Spleen (tissue), 11 donors: ENCODE measurements at regions not wholly inside any gene's neighbourhood (a gene's known extent, or its start where the extent isn't known, plus 50 kb on each side); places are given as distances from the start of the nearest gene placed in this dataset.

Experiments
- DNase-seq: peaks from one replicate; pipeline ENCODE4 v3.0.0-alpha.2; 2020
- H3K27ac ChIP-seq, 8 donors: fragments of 200-600 bp; sonication (generic) in 7 of 8; 1 replicate in 4 of 8; 2 replicates in 4 of 8; pipeline versions ENCODE4 v1.5.0 to v1.8.0; 2016 to 2021; ENCODE audit warnings: inconsistent platforms in 4 of 8, mild to moderate bottlenecking in 4 of 8, moderate library complexity in 1 of 8
- H3K27me3 ChIP-seq, 7 donors: fragments of 200-600 bp; sonication (generic) in 6 of 7; replicated peaks in 1 of 7; 1 replicate in 4 of 7; 2 replicates in 3 of 7; pipeline versions ENCODE4 v1.5.0 to v1.8.0; 2016 to 2021; ENCODE audit warnings: inconsistent platforms in 3 of 7, mild to moderate bottlenecking in 1 of 7
- H3K36me3 ChIP-seq, 6 donors: fragments of 200-600 bp; sonication (generic) in 5 of 6; 1 replicate in 4 of 6; 2 replicates in 2 of 6; pipeline versions ENCODE4 v1.5.0 to v1.8.0; 2016 to 2021; ENCODE audit warnings: inconsistent platforms in 2 of 6
- H3K4me1 ChIP-seq, 6 donors: fragments of 200-600 bp; sonication (generic) in 5 of 6; 1 replicate in 3 of 6; 2 replicates in 3 of 6; pipeline versions ENCODE4 v1.5.0 to v1.8.0; 2016 to 2021; ENCODE audit warnings: inconsistent platforms in 3 of 6
- H3K4me3 ChIP-seq, 8 donors: fragments of 200-600 bp; sonication (generic) in 7 of 8; 1 replicate in 4 of 8; 2 replicates in 4 of 8; pipeline versions ENCODE4 v1.5.0 to v1.8.0; 2016 to 2021; ENCODE audit warnings: inconsistent platforms in 4 of 8, mild to moderate bottlenecking in 4 of 8, moderate library complexity in 2 of 8
- H3K9me3 ChIP-seq, 8 donors: fragments of 200-600 bp; sonication (generic) in 7 of 8; 1 replicate in 4 of 8; 2 replicates in 4 of 8; pipeline versions ENCODE4 v1.5.0 to v1.8.0; 2016 to 2021; ENCODE audit warnings: inconsistent platforms in 4 of 8
- POLR2A ChIP-seq, 3 donors: fragments of 450-650 bp; IDR thresholded peaks; one replicate each; pipeline ENCODE4 v1.5.1; 2017; ENCODE audit warnings: antibody characterized with exemption in 3 of 3, mild to moderate bottlenecking in 1 of 3
- POLR2AphosphoS5 ChIP-seq, 3 donors: sonication (generic); formaldehyde crosslinking; IDR thresholded peaks; one replicate each; pipeline ENCODE4 v1.5.1; 2017; ENCODE audit warnings: antibody characterized with exemption in 3 of 3
- WGBS, 5 donors: extraction: QIAGEN DNeasy Blood & Tissue Kit in 3 of 5; methylation state at CpG; one replicate each; pipeline versions ENCODE4 v1.1.5 to v1.1.7; 2013 to 2018; 5-methylcytosine and 5-hydroxymethylcytosine counted together
- intact Hi-C: fragments of 100-400 bp; cut with DNase I; formaldehyde crosslinking; loops from one replicate; pipeline ENCODE4 v1.15.0; 2023; ENCODE audit warnings: low total_unique reads
- TF ChIP-seq, protein P1 (sequence below), 11 experiments: fragments of 200-600 bp in 7 of 11; fragments of 450-650 bp in 4 of 11; sonication (generic) in 4 of 11; IDR thresholded peaks in 8 of 11; conservative IDR thresholded peaks in 3 of 11; 1 replicate in 7 of 11; 2 replicates in 4 of 11; pipeline versions ENCODE4 v1.4.0 to v1.8.0; 2016 to 2021; ENCODE audit warnings: antibody characterized with exemption in 11 of 11, inconsistent platforms in 4 of 11, mild to moderate bottlenecking in 1 of 11
- donor health status: healthy with polysubstance abuse.
- donor health status: DM: no; HTN: no; CAD: no; lungs with moderate emphysema.
- donor health status: DM: no; HTN: no; CAD: no.
- donor health status: Bipolar disorder and iron deficiency.
- donor health status: healthy.
- donor health status: DM: no; HTN: no; CAD: no.
- donor health status: DM: yes; HTN: yes; CAD: no.

DNA sequence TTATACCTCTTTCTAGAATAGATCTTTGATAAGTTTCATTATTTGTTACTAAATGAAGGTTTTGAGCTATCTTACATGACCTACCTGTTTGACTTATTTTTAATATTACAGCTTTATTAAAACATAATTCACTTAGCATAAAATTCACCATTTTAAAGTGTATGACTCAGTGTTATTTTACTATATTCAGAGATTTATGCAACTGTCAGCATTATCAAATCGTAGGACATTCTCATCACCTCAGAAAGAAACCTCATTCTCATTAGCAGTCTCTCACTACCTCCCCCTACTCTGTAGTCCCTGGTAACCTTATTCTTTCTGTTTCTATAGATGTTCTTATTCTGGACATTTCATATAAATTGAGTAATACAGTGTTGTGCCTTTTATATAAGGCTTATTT is 207.9 kb upstream of the FOXP2 start:
- peaks cover 0 to 9% (median 0%) of the 10 kb centered on the region in 7 donors for H3K27me3 ChIP-seq
- peaks cover 0 to 6% (median 0%) of the 10 kb centered on the region in 8 donors for H3K9me3 ChIP-seq
- TF ChIP-seq POLR2AphosphoS5 (IDR thresholded peaks at IDR 0.05) (no peak), POLR2A (IDR thresholded peaks at IDR 0.05) (no peak)
- TF ChIP-seq, protein P1, sequence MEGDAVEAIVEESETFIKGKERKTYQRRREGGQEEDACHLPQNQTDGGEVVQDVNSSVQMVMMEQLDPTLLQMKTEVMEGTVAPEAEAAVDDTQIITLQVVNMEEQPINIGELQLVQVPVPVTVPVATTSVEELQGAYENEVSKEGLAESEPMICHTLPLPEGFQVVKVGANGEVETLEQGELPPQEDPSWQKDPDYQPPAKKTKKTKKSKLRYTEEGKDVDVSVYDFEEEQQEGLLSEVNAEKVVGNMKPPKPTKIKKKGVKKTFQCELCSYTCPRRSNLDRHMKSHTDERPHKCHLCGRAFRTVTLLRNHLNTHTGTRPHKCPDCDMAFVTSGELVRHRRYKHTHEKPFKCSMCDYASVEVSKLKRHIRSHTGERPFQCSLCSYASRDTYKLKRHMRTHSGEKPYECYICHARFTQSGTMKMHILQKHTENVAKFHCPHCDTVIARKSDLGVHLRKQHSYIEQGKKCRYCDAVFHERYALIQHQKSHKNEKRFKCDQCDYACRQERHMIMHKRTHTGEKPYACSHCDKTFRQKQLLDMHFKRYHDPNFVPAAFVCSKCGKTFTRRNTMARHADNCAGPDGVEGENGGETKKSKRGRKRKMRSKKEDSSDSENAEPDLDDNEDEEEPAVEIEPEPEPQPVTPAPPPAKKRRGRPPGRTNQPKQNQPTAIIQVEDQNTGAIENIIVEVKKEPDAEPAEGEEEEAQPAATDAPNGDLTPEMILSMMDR (IDR thresholded peaks at IDR 0.05 in 8 of 11, conservative IDR thresholded peaks at IDR 0.05 in 3 of 11), result no peak
- intact Hi-C loops, result no loop called here
- H3K4me1 ChIP-seq, result no peaks in the 10 kb centered on the region
- H3K4me3 ChIP-seq, result no peak overlapping the region
- 63 to 87% (median 75%) methylated on average over 1 of the region's 1 CpG for WGBS, 5 donors
- no peak overlapping the region for H3K27ac ChIP-seq
- no peaks in the 10 kb centered on the region for H3K36me3 ChIP-seq
- DNase-seq, result no peak

- Histone ChIP-seq H3K9me3 (no peaks in the 10 kb centered on the region), H3K36me3 (no peaks in the 10 kb centered on the region), H3K4me1 (no peaks in the 10 kb centered on the region), H3K27me3 (no peaks in the 10 kb centered on the region), H3K27ac (no peak overlapping the region), H3K4me3 (no peak overlapping the region)
- TF ChIP-seq POLR2A (IDR thresholded peaks at IDR 0.05), result no peak
- TF ChIP-seq POLR2AphosphoS5 (IDR thresholded peaks at IDR 0.05), result no peak
- TF ChIP-seq, protein P1 (IDR thresholded peaks at IDR 0.05 in 8 of 11, conservative IDR thresholded peaks at IDR 0.05 in 3 of 11), result no peak
- no peak for DNase-seq
- WGBS, 5 donors, result 80 to 100% (median 93%) methylated on average over 1 of the region's 1 CpG
- intact Hi-C loops, result no loop called here
Measured at GRCh38 chr7:114196517-114196916, 218.1 kb upstream of the FOXP2 start.

GRCh38 chr7:114190387-114190786 is 224.2 kb upstream of the FOXP2 start:
- no peak overlapping the region for H3K27ac ChIP-seq
- no peaks in the 10 kb centered on the region for H3K36me3 ChIP-seq
- intact Hi-C loops, result no loop called here
- H3K4me1 ChIP-seq, result no peaks in the 10 kb centered on the region
- 53 to 88% (median 59%) methylated on average over 2 of the region's 2 CpGs for WGBS, 5 donors
- H3K27me3 ChIP-seq, result no peaks in the 10 kb centered on the region
- no peak for DNase-seq
- no peak overlapping the region for H3K4me3 ChIP-seq
- TF ChIP-seq POLR2AphosphoS5 (IDR thresholded peaks at IDR 0.05), result no peak
- TF ChIP-seq POLR2A (IDR thresholded peaks at IDR 0.05), result no peak
- TF ChIP-seq, protein P1 (IDR thresholded peaks at IDR 0.05 in 8 of 11, conservative IDR thresholded peaks at IDR 0.05 in 3 of 11), result no peak
- no peaks in the 10 kb centered on the region for H3K9me3 ChIP-seq

DNA sequence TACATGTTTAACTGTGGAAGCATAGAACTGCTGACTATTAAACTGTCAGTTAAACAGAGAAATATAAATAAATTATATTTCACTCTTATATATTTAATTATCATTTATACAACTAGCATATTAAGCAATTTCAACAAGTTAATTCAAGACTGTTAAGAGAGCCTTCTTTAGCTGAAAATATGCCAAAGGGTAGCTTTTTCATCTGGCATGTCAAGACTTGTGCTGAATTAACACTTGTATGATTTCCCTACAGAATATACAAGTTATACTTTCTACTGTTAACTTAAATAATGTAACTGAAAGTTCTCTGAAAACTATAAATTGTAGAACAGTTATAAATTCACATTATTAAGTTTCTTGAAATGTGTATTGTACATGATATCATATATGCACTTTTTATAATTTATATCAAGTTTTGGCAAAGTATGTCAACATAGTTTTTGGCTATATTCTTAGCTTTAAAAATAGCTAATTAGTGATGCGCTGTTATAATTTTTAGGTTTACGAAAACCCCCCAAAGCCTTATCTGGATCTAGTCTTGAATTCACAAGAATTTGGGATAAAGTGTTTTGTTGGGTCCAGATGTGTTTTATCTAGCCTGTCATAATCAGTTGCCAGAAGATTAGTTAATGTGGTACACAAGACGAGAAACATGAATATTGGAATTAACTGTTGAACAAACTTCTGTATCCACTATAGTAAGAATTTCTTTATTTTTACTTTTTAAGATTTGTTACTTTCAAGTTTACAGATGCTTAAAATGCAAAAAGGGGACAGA is 231.1 kb upstream of the FOXP2 start:
- no peak for TF ChIP-seq POLR2A (IDR thresholded peaks at IDR 0.05)
- TF ChIP-seq, protein P1 (IDR thresholded peaks at IDR 0.05 in 8 of 11, conservative IDR thresholded peaks at IDR 0.05 in 3 of 11), result no peak
- TF ChIP-seq POLR2AphosphoS5 (IDR thresholded peaks at IDR 0.05), result no peak
- H3K9me3 ChIP-seq, result no peaks in the 10 kb centered on the region
- intact Hi-C loops, result no loop called here
- no peaks in the 10 kb centered on the region for H3K36me3 ChIP-seq
- H3K27me3 ChIP-seq, result no peaks in the 10 kb centered on the region
- no peaks in the 10 kb centered on the region for H3K4me1 ChIP-seq
- H3K27ac ChIP-seq, result no peak overlapping the region
- no peak overlapping the region for H3K4me3 ChIP-seq
- no peak for DNase-seq
- WGBS, 5 donors, result 80 to 89% (median 84%) methylated on average over 3 of the region's 3 CpGs
